NOMO-1 (cell line): ENCODE measurements at regions not wholly inside any gene's neighbourhood (a gene's known extent, or its start where the extent isn't known, plus 50 kb on each side); places are given as distances from the start of the nearest gene placed in this dataset.
A peak's percentile ranks its signal among the peaks of the same experiment; 100 is the strongest.

ENCODE experiments used
- DNase-seq, 2 experiments: peaks; one replicate each; lab custom pipeline; 2025; ENCODE audit not compliant: unreplicated experiment in 2 of 2; lab: John Stamatoyannopoulos, UW

DNA sequence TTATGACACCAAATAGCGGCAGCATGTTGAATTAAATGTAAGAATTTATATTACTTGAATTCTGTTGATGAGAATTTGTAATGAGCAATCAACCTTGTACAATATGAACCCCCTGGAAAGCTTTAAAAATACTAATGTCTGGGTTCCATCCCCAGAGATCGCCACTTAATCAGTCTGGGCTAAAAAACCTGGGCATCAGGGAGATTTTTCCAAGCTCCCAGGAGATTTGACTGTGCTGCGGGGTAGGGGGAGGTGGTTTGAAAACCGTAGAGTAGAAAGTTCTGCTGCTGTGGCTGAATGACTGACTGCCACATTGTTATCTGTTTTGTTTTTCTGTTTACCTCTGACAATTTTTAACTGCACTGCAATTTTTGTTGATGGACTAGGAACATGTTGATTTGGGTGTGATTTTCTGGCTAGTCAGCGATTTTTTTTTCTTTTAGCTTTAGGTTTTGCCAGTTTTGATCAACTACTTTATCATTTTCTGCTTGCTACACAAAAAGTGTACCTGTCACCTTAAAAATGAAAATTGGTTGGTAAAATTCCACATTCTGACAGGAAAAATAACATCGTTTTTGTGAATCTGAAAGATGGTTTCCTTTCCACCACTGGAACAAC is 79.3 kb downstream of the PCTP start:
- DNase-seq, result no peak

GRCh38 chr17:55830699-55831471 is 80.0 kb downstream of the PCTP start:
- no peak for DNase-seq

DNA sequence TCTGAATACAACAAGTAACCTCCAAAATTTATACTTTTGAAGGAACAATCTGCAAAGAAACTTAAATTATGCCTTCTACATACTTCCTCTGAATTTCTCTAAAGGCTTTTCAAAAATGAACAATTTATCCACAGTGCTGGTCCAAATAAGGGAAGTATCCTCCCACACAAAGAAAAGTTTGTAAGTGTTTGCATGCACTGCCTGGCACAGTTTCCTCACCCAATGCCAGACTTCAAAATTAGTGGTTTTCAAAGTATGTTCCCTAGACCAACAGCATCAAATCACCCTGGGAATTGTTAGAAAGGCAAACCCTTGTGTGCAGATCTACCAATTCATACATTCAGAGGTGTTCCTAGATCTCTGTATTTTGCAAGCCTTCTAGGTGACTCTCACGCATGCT is 82.5 kb downstream of the PCTP start:
- DNase-seq, result no peak

DNA sequence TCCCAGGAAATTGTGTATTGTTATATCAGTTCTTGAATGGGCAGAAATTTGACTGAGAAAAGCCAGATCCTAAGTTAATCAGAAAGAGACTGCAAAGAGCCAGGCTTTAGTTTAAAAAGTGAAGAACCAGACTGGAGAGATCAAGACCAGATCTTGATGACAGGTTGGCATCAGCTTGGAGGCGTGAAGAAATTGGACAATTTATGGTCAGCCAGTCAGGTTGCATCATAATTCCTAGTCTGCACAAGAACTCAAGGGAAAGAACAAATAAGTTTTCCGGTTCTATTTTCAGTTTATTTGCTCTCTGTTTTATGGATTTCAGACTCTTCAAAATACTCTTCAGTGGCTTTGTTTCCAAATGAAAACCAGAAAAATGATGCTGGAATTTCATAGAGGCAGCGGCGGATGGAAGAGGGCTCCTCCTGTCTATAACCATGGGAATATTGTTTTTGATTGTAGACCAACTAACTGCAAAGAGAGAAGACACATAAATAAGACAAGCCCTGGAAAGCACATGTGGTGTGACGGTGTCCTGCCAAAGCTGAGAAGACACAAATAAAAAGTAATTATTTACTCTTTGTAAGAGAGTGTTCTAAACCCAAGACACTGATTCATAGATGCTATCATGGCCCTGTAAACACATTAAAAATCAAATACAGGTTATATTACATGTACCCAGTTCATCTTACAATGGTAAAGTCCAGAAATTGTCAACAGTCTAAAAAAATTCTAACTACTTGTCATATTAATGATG is 91.7 kb downstream of the PCTP start:
- no peak for DNase-seq

DNA sequence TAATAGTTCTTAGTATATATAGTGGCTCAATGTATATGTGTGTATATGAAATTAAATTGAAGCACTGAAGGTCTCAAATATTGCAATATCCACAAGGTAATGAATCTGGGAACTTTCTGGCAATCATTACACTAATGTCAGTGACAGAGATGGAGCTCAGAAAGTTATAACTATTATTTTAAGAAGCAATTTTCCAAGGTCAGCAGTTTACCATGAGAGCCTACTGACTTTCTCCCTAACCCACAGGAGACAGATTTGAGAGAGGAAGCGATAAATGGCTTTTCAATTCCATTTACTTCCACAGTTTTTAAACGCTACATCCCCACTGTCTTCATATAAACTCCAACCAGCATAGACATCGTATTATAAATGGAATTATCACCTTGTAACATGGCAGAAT is 92.9 kb downstream of the PCTP start:
- no peak for DNase-seq

DNA sequence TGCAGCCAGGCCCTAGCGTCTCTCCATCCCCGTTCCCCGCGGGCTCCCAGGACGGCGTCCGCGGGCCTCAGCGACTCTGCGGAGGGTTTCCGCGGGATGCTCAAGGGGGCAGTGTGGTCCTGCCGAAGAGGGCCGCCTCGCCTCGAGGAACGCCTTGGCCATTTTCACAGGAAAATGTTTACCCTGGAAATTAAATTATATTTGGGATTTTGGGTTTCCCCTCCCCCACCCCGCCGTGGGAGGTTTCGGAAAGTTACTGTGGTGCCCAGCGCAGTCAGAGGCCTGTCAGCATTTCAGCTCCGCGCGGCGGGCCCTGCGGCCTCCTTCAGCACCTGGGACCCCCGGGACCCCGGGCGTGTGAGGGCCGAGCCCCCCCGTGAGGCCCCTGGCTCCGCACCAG is 94.5 kb downstream of the PCTP start:
- DNase-seq, result no peak

DNA sequence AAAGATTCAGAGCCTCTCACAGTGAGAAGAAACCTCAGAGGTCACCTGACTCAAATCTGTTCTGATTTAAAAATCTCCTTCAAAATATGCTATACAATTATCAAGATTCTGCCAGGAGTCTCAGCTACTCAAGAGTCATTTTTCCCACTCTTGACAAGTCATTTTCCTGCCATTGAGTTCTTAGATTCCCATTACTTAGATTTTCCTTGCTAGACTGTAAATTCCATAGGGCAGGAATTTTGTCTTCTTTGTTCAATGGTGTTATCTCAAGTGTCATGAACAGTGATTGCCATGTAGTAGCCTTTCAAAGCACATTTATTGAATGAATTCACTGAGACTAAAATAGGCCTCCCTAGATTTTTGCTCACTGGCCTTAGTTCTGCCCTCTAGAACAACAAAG is 95.9 kb downstream of the PCTP start:
- DNase-seq, result no peak

- no peak for DNase-seq
These were observed 101.9 kb downstream of the PCTP start for GRCh38 chr17:55852734-55853133.

GRCh38 chr17:55859301-55859795 is 108.5 kb downstream of the PCTP start:
- no peak for DNase-seq

DNA sequence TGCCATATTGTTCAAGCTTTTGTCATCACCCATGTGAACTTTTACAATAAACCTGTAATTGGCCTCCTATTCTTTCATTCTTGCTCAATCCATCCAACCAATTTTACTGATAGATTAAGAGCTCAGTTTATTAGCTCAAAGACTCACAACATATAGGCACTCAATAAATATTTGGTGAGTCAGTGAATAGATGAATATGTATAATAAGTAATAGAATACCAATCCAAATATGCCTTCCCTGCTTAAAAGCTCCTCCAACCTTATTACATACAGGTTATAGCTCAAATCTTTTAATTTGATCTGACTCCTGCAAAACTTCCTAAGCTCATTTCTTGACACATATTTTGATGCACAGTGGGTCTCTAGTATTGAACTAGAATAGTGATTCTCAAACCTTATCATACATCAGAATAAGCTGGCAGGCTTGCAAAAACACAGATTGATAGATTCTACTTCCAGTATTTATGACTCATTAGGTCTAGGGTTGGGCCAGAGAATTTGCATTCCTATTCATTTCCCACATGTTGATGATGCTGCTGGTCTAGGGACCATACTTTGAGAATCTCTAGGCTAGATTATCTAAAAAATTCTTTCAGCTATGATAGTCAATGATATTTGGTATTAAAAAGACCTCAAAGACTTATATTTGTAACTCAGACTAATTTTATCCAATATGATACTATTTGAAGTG is 114.4 kb downstream of the PCTP start:
- DNase-seq, result no peak

GRCh38 chr17:55870044-55870443 is 119.2 kb downstream of the PCTP start:
- DNase-seq, result no peak

GRCh38 chr17:55872374-55872773 is 121.5 kb downstream of the PCTP start:
- no peak for DNase-seq

GRCh38 chr17:55873017-55873758 is 122.3 kb downstream of the PCTP start:
- no peak for DNase-seq

DNA sequence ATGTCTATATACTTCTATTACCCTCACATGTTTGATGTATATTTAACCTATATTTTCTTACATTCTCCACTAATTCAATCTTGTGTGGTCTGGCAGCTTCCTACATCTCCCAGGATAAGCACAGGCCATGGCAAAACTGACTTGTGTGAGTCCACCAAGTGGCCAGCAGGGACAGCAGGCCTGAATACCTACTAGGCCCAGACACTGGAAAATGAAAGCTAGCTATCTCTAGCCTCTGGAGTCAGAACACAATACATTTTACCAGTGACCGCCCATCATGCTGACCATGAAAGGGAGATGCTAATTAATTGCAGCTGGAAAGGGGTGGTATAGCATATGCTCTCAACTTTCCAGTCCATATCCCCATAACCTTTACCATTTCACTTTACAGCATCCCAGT is 132.3 kb downstream of the PCTP start:
- DNase-seq, result no peak

GRCh38 chr17:55887531-55887930 is 136.7 kb downstream of the PCTP start:
- DNase-seq, result no peak

GRCh38 chr17:55889271-55889670 is 138.4 kb downstream of the PCTP start:
- DNase-seq, result no peak

DNA sequence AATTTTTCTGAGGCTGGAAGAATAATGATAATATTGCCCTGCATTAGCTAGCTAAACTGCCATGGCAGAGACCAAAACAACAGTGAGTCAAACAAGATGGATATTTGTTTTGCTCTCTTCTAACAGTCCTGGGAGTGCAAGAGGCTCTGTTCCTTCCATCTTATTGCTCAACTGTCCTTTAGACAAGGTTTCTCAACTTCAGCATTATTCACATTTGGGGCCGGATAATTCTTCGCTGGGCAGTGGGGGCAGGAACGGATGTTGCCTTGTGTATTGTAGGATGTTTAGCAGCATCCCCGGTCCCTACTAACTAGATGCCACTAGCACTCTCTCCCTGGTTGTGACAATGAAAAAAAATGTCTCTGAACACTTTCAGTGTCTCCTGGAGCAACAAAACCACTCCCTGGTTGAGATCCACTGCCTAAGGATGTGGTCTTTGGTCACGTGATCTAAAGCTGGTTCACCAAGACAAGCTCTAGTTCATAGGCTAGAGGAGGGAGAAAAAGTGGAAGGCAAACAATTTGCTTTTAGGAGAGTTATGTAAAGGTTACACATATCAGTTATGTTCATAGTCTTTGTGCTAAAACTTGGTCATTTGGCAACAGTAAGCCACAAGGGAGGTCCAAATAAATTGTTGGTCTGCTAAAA is 144.4 kb downstream of the PCTP start:
- peak in 1 of 2 experiments; percentile 1 for DNase-seq

DNA sequence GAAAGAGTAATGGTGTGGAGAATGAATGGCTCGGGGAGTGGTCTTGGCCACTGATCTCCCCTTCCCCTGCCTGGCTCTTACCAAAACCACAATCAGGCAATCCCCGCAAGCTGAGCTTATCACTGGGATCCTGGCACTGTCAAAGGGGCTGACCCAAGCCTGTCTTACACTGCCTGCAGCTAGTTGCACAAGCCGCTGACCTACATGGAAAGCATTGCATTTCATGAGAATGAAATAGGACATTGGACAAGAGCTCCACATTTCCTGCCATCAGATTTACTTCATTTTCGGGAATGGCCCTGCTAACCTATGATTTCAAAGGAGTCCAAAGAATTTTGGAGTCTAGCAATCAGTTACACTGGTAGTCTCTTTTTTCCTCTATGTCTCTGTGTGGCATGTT is 146.4 kb downstream of the PCTP start:
- no peak for DNase-seq

- no peak for DNase-seq
These were observed 147.3 kb downstream of the PCTP start for GRCh38 chr17:55898195-55898594.

- DNase-seq, result no peak
These were observed 149.3 kb downstream of the PCTP start for GRCh38 chr17:55900188-55900587.
